HG02678 (cell line): ENCODE measurements at regions not wholly inside any gene's neighbourhood (a gene's known extent, or its start where the extent isn't known, plus 50 kb on each side); places are given as distances from the start of the nearest gene placed in this dataset.
"Not testable (repeated sequence)": the region's sequence is repeated elsewhere in the genome, so short reads cannot be mapped to it uniquely, and the experiment has no call there.

Experiments
- ATAC-seq: cut with Tn5 transposase; IDR thresholded peaks from one replicate; pipeline ENCODE4 v1.9.1; 2021; ENCODE audit warnings: mild to moderate bottlenecking, moderate library complexity; ENCODE audit not compliant: unreplicated experiment

GRCh38 chr2:58634653-58635370 is 393.7 kb upstream of the FANCL start:
- ATAC-seq, result no peak

GRCh38 chr2:58633613-58634365 is 392.7 kb upstream of the FANCL start:
- ATAC-seq, result no peak

GRCh38 chr2:58631986-58632385 is 390.9 kb upstream of the FANCL start:
- no peak for ATAC-seq

- ATAC-seq, result no peak
Measured at GRCh38 chr2:58629545-58630119, 388.5 kb upstream of the FANCL start.

GRCh38 chr2:58620896-58621295 is 379.8 kb upstream of the FANCL start:
- no peak for ATAC-seq

- ATAC-seq, result no peak
Measured at GRCh38 chr2:58620093-58620492, 379.0 kb upstream of the FANCL start.

- ATAC-seq, result no peak
Measured at GRCh38 chr2:58616961-58617360, 375.8 kb upstream of the FANCL start.

- ATAC-seq, result no peak
Measured at GRCh38 chr2:58614219-58614618, 373.1 kb upstream of the FANCL start.

- ATAC-seq, result no peak
Measured at GRCh38 chr2:58612973-58613372, 371.8 kb upstream of the FANCL start.

- ATAC-seq, result no peak
Measured at GRCh38 chr2:58609326-58609725, 368.2 kb upstream of the FANCL start.

- no peak for ATAC-seq
Measured at GRCh38 chr2:58608146-58608545, 367.0 kb upstream of the FANCL start.

GRCh38 chr2:58607448-58607847 is 366.3 kb upstream of the FANCL start:
- no peak for ATAC-seq

- no peak for ATAC-seq
Measured at GRCh38 chr2:58606799-58607198, 365.7 kb upstream of the FANCL start.

- no peak for ATAC-seq
Measured at GRCh38 chr2:58604096-58604495, 363.0 kb upstream of the FANCL start.

GRCh38 chr2:58601017-58601416 is 359.9 kb upstream of the FANCL start:
- ATAC-seq, result no peak

- no peak for ATAC-seq
Measured at GRCh38 chr2:58598171-58598570, 357.0 kb upstream of the FANCL start.

- ATAC-seq, result no peak
Measured at GRCh38 chr2:58595714-58596113, 354.6 kb upstream of the FANCL start.

- ATAC-seq, result no peak
Measured at GRCh38 chr2:58594762-58595161, 353.6 kb upstream of the FANCL start.

- no peak for ATAC-seq
Measured at GRCh38 chr2:58594175-58594574, 353.1 kb upstream of the FANCL start.

GRCh38 chr2:58586178-58586577 is 345.1 kb upstream of the FANCL start:
- not testable (repeated sequence) for ATAC-seq

GRCh38 chr2:58585233-58585632 is 344.1 kb upstream of the FANCL start:
- no peak for ATAC-seq

GRCh38 chr2:58584606-58585118 is 343.5 kb upstream of the FANCL start:
- no peak for ATAC-seq
